GM10266 (cell line): ENCODE measurements at regions not wholly inside any gene's neighbourhood (a gene's known extent, or its start where the extent isn't known, plus 50 kb on each side); places are given as distances from the start of the nearest gene placed in this dataset.

Experiments used
- DNase-seq: peaks from one replicate; pipeline ENCODE4 v3.0.0; 2012; ENCODE audit errors: extremely low spot score
- TF ChIP-seq, protein P1 (sequence below): IDR thresholded peaks from 2 replicates; pipeline ENCODE4 v1.5.1; 2012; ENCODE audit warnings: mild to moderate bottlenecking, low read depth; ENCODE audit not compliant: control insufficient read depth, insufficient read depth; ENCODE audit errors: missing control alignments

GRCh38 chr4:166274136-166274761 is 401.2 kb downstream of the TLL1 start:
- TF ChIP-seq, protein P1, sequence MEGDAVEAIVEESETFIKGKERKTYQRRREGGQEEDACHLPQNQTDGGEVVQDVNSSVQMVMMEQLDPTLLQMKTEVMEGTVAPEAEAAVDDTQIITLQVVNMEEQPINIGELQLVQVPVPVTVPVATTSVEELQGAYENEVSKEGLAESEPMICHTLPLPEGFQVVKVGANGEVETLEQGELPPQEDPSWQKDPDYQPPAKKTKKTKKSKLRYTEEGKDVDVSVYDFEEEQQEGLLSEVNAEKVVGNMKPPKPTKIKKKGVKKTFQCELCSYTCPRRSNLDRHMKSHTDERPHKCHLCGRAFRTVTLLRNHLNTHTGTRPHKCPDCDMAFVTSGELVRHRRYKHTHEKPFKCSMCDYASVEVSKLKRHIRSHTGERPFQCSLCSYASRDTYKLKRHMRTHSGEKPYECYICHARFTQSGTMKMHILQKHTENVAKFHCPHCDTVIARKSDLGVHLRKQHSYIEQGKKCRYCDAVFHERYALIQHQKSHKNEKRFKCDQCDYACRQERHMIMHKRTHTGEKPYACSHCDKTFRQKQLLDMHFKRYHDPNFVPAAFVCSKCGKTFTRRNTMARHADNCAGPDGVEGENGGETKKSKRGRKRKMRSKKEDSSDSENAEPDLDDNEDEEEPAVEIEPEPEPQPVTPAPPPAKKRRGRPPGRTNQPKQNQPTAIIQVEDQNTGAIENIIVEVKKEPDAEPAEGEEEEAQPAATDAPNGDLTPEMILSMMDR = no peak
- no peak for DNase-seq

GRCh38 chr4:166274775-166275174 is 401.7 kb downstream of the TLL1 start:
- no peak for DNase-seq
- TF ChIP-seq, protein P1 = no peak

DNA sequence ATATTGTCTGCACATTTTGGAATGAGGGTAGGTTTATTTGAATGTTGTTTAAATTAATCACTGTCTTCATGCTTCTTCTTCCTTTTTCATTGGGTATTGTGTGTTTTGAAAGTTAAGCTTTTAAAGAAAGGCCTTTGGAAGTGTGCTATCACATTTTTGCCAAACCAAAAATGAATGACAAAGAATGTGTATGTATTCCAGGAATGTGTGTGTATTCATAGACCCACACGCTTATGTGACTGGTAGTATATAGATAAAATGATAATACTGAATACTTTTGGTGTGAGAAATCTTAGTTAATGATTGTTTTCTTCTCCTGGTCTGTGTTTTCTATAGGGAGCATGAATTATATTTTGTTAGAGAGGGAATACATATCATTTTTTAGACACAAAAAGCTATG is 404.4 kb downstream of the TLL1 start:
- DNase-seq = no peak
- TF ChIP-seq, protein P1 = no peak

- TF ChIP-seq, protein P1 = no peak
- DNase-seq = no peak
Observed at GRCh38 chr4:166277853-166278252, 404.8 kb downstream of the TLL1 start.

- TF ChIP-seq, protein P1 = no peak
- DNase-seq = no peak
Observed at GRCh38 chr4:166279261-166279660, 406.2 kb downstream of the TLL1 start.

GRCh38 chr4:166280642-166281041 is 407.6 kb downstream of the TLL1 start:
- no peak for DNase-seq
- TF ChIP-seq, protein P1 = no peak

GRCh38 chr4:166282081-166282770 is 409.2 kb downstream of the TLL1 start:
- no peak for DNase-seq
- TF ChIP-seq, protein P1 = no peak
